ENCODE measurements at regions not wholly inside any gene's neighbourhood (a gene's known extent, or its start where the extent isn't known, plus 50 kb on each side); places are given as distances from the start of the nearest gene placed in this dataset.

- Mint-ChIP-seq H3K36me3 (peaks cover 4% of the 10 kb centered on the region), H3K9me3 (peaks cover 17% of the 10 kb centered on the region), H3K4me3 (no peak overlapping the region), H3K4me1 (peaks cover 14% of the 10 kb centered on the region), H3K27me3 (ENCODE audit: low read depth) (peaks cover 3% of the 10 kb centered on the region), H3K27ac (no peak overlapping the region)
- no peak for DNase-seq (ENCODE audit: low spot score)
- no peak for TF ChIP-seq PRDM15 (CRISPR knock-in tag; IDR thresholded peaks at IDR 0.05)
- TF ChIP-seq FOXJ3 (CRISPR knock-in tag; IDR thresholded peaks at IDR 0.05; ENCODE audit: borderline replicate concordance) = no peak
- TF ChIP-seq ZNF423 (CRISPR knock-in tag; IDR thresholded peaks at IDR 0.05) = no peak
- no peak for TF ChIP-seq STAT6 (CRISPR knock-in tag; conservative IDR thresholded peaks at IDR 0.05; ENCODE audit: low read depth)
- no peak for TF ChIP-seq GRHL2 (CRISPR knock-in tag; IDR thresholded peaks at IDR 0.05; ENCODE audit: insufficient replicate concordance, severe bottlenecking)
- TF ChIP-seq TP53 (CRISPR knock-in tag; IDR thresholded peaks at IDR 0.05) = no peak
- 0 out of 2 replicates have a peak, but pooled peaks have one; percentile 24 for ATAC-seq
- CTCF ChIA-PET = interaction anchor here (0.6 kb wide), 1 partner anchor 248 kb away, joined by 3 read pairs; no protein-coding TSS in a partner anchor
- POLR2A ChIA-PET = interaction anchor here (0.6 kb wide), 1 partner anchor 33 kb away, joined by 3 read pairs; no protein-coding TSS in a partner anchor
These were observed 280.1 kb downstream of the VRK1 start for GRCh38 chr14:97077253-97077653.

GRCh38 chr14:97077687-97078086, 280.5 kb downstream of the VRK1 start:
- peaks cover 17% of the 10 kb centered on the region for H3K9me3 Mint-ChIP-seq
- POLR2A ChIA-PET = interaction anchor here (0.6 kb wide), 1 partner anchor 33 kb away, joined by 3 read pairs; no protein-coding TSS in a partner anchor
- H3K27me3 Mint-ChIP-seq (ENCODE audit: low read depth) = peaks cover 3% of the 10 kb centered on the region
- H3K4me3 Mint-ChIP-seq = no peak overlapping the region
- ATAC-seq = no peak
- H3K27ac Mint-ChIP-seq = no peak overlapping the region
- H3K4me1 Mint-ChIP-seq = peaks cover 14% of the 10 kb centered on the region; the same call in 1 of the 2 replicates
- CTCF ChIA-PET = no interaction called here
- peaks cover 4% of the 10 kb centered on the region for H3K36me3 Mint-ChIP-seq
- no peak for DNase-seq (ENCODE audit: low spot score)
- TF ChIP-seq ZBTB21 (CRISPR knock-in tag; IDR thresholded peaks at IDR 0.05; ENCODE audit: borderline replicate concordance) (no peak), RELA (CRISPR knock-in tag; IDR thresholded peaks at IDR 0.05; ENCODE audit: borderline replicate concordance) (no peak), ZBTB43 (CRISPR knock-in tag; IDR thresholded peaks at IDR 0.05) (no peak), PRDM15 (CRISPR knock-in tag; IDR thresholded peaks at IDR 0.05) (no peak), PRRX2 (CRISPR knock-in tag; IDR thresholded peaks at IDR 0.05) (no peak)

Measured in WTC11 (cell line).